ENCODE measurements at regions not wholly inside any gene's neighbourhood (a gene's known extent, or its start where the extent isn't known, plus 50 kb on each side); places are given as distances from the start of the nearest gene placed in this dataset.
"Not testable (repeated sequence)": the region's sequence is repeated elsewhere in the genome, so short reads cannot be mapped to it uniquely, and the experiment has no call there.

DNA sequence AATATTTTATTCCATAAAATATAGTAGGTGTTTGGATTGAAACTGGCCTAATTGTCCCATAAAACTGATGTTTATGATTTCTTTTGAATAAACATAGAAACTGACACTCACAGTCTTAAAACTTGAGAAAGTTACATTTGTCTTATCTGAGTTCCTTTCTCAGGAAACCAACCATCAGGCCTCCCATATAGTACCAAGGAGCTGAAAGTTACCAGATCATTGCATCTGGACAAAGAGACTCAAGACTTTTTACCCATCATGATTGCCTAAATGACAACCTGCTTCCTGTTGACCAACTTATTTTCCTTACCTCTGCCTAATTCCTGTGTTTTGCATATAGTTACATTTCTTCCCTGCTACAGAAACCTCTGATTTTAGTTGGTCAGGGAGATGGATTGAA lies 137.0 kb upstream of the XPO1 start:
- DNase-seq (ENCODE audit: low read depth), result no peak

DNA sequence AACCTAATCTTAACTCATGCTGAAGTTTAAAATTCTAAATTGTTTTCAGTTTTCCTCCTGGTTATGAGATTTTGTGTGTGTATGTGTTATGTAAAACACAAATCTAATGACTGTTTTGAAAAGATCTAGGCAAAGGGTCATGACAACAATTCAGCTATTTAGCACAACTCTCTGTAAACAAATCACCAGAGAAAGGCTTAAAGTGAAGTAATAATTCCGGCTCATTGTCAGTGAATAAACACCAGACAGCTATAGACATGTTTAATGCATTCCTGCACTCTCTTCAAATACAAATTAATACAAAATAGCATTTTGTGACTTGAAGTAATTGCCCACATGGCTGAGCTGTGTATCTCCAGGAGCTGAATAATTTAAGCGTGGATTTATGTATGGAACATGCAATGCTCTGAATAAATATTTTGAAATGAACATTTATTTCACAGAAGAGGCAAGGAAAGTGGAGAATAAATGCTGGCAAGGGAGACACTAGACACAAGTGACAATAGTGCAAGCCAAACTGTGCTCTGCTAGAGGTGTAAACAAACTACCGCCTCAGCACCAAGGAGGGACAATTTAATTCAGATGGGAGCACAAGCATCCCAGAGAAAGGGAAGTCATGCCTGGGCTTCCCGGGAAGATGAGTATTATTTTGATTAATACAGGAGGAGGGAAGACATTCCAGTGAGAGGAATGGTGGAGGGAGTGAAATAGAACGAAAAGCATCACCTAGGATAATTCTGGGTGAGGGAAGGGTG lies 133.6 kb upstream of the XPO1 start:
- DNase-seq (ENCODE audit: low read depth), result no peak

DNA sequence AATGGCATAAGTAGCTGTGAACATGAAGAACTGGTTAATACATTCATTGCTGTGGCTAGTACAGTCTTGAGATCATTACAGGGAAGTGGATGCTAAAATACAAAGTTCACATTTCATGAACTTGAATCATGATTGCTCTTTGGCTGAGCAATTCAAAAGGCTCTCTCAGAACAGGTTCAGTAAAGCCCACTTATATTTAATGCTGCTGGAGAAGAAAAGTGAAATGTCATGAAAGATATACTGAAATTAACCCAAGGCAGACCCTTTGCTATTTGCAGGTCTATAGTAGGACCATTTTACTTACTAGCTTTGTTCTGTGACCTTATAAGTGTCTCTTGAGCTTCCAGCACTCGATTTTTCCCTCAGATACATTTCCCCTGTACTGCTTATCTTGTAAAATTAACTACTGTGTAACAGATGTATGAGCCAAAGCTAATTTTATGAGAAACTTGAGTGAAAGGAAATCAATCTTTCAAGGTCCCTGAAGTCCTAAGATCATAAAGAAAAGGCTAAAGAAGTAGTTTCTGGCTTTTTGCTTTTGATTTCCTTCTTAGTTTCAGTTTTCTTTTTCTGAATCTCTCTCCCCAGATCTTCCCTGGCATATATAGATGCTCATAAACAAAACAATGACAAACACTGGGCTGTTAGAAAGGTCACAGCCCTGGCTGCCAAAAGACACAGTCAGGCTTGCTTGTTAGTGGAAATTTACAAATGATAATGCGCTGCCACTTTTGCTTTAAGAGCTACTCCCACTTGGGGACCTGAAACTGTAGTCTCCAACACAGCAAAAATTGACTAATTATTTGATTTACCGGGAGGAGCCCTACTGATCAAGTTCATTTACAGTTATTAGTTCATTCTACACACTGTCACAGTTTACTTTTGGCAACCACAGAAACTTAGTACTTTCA lies 132.7 kb upstream of the XPO1 start:
- DNase-seq (ENCODE audit: low read depth), result peak; percentile 4

DNA sequence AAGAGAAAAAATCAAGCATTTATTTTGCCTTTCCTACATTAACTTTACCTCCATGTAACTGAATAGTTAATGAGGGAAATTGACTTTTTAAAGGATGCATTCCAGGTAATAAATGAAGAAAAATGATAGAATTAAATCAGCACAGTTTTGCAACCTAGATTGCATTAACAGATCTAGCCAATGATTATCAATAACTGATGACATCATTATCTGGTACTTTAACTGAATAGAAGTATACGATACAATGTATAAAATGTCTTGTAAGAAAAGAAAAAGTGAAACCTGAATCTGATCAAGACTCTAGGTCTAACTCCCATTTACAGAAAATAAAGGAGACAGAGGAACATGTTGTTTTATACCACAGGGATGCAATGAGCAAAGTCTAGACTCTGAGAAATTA lies 126.0 kb upstream of the XPO1 start:
- no peak for DNase-seq (ENCODE audit: low read depth)

DNA sequence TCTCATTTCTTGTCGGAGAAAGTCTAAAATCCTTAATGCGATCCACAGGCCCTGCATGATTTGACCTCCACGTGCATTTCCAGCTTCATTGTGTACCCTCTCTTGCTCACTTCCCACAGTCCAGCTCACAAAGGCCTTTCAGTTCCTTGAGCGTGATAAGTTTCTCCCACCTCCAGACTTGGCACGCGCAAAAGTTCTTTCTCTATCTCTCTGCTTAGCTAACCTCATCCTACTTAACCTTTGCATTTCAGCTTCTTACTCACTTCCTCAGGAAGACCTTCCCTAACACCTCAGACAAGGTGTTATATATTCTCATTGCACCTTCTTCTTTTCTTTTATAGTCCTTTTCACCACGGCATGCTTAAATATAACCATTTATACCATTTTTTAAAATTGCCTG lies 124.8 kb upstream of the XPO1 start:
- DNase-seq (ENCODE audit: low read depth), result no peak

DNA sequence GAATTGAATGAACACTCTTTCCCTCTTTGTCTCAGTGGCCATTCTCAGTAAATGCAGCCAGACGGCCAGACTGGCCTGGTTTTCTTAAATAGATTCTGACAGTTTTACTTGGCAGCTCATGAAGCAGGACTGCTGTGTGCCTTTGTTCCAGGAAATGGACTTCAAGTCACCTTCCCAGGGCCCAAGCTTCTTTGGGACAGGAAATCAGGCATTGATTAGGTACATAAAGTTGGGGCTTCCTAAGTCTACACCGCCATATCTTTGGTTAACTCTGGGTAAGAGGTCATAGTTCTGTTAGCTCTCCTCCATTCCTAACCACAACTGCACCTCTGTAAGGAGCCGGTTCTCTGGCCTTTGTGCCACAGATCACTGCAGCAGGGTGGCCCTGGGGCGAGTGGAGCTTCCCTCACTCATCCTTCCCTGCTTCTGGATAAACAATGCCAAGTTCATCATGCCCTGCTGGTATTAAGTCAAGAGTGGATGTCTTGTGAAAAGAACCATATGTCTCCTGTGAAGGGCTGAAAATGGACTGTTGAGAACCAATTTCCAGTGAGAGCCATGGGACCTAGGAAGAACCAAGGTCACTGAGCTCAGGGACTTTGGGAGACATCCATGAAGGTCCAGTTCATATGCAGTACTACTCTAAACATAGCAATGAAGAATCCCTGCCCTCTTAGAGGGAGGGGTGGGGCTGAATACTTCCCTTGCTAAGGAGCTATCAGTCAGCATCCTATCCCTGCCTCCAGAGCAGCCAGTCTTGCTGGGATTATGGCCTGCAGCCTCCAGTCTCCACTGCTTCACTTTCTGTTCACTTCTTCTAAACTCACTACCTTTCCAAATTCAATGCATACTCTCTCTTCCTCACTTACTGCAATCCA lies 122.6 kb upstream of the XPO1 start:
- no peak for DNase-seq (ENCODE audit: low read depth)

DNA sequence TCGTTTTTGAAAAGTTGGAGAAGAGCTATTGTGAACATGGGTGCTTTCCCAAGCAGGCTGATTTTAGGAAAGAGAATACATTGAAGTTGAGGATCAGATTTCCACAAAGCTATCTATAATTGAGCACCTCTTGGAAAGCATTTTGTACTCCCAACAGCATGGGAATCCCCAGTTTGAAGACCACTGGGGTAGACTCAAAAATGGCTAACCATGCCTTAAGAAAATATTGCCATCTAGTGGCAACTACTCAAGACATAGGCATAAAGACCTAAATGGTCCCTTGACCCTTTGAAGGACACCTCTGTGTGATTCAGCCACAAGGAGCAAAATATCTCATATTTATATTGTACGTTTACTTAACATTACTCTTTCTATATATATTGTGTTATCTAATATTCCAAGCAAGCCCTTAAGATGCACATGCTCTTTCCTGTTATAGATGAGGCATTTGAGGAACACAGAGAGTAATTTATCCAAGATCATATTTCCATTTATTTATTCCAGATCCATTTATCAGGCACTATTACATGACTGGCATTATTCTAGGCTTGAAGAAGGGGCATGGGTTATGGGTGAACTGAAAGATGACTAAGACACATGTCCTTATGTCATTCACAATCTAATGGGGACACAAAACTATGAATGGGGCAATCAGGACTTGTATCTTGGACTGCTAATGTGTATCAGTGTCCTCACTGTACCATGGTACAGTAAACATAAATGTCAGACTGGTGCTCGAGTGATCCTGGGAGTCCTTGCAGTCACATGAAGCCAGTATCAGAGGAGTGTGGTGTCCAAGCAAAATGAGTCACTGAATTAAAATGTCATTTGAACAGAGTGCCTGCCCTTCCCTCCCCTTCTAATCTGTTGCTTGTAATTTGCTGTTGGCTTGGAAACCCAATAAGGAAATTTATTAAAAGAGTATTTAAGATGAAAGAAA lies 121.0 kb upstream of the XPO1 start:
- no peak for DNase-seq (ENCODE audit: low read depth)

DNA sequence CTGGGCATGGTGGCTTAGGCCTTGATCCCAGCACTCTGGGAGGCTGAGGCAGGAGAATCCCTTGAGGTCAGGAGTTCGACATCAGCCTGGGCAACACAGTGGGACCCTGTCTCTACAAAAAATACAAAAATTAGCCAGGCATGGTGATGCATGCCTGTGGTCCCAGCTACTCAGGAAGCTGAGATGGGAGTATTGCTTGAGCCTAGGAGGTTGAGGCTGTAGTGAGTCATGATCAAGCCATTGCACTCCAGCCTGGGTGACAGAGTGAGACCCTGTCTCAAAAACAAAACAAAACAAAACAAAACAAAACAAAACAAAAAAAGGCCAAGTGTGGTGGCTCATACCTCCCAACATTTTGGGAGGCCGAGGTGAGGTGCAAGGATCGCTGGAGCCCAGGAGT lies 111.8 kb upstream of the XPO1 start:
- DNase-seq (ENCODE audit: low read depth), result not testable (repeated sequence)

DNA sequence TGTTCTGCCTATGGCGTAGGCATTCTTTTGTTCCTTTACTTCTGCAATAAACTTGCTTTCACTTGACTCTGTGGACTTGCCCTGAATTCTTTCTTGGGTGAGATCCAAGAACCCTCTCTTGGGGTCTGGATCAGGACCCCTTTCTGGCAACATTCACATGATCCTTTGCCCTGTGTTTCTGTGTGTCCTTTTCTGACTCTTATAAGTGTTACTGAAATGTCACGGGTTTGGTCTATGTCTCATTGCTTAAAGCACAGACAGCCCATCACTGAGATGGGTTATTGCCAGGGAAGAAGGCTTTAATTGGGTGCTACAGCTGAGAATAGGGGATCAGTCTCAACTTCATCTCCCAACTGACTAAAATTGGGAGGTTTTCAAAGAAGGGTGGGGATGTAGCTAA lies 110.9 kb upstream of the XPO1 start:
- DNase-seq (ENCODE audit: low read depth), result no peak

DNA sequence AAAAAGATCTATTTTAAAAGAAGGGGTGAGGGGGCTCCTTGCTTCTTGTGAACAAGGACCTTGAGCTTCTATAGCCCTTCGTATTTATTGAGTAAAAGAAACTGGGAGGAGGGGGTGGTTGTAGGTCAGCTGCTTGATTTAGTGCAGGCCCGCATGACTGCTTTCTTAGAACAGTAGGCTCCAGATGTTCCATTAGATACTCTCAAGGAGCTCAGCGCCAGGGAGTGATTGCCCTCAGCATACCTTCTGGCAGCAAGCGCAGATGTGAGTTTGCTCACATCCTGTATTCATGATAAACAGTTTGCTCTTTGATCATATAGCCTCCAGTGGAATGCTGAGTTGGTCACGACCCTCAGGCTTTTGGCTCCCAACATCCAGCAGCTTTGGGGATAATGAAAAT lies 108.9 kb upstream of the XPO1 start:
- DNase-seq (ENCODE audit: low read depth), result no peak

DNA sequence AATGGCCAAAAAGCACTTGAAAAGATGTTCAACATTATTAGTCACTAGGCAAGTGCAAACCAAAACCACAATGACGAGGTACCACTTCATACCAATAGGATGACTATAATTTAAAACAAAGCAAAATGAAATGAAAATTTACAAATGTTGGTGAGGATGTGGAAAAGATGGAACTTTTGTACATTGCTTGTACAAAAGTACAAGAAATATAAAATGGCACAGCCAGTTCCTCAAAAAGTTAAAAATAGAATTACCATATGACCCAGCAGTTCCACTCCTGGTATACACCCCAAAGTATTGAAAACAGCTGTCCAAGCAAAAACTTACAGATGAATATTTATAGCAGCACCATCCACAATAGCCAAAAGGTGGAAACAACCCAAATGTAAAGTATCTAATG lies 107.8 kb upstream of the XPO1 start:
- no peak for DNase-seq (ENCODE audit: low read depth)

DNA sequence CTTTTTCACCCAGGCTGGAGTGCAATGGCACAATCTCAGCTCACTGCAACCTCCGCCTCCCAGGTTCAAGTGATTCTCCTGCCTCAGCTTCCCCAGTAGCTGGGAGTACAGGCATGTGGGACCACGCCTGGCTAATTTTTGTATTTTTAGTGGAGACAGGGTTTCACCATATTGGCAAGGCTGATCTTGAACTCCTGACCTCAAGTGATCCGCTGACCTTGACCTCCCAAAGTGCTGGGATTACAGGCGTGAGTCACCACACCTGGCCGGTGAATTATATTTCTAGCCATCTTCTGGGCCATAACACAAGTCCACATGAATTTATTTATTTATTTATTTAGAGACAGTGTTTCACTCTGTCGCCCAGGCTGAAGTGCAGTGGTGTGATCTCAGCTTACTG lies 105.0 kb upstream of the XPO1 start:
- DNase-seq (ENCODE audit: low read depth), result not testable (repeated sequence)

DNA sequence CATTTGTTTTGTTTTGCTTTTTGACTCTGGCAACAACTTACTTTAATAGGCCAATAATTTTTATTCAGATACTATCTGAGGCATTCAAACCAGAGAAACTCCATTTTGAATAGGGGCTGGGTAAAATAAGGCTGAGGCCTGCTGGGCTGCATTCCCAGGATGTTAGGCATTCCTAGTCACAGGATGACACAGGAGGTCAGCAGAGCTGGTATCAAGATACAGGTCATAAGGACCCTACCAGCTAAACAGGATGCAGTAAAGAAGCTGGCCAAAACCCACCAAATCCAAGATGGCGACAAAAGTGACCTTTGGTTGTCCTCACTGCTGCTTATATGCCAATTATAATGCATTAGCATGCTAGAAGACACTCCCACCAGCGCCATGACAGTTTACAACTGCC lies 102.2 kb upstream of the XPO1 start:
- DNase-seq (ENCODE audit: low read depth), result no peak

DNA sequence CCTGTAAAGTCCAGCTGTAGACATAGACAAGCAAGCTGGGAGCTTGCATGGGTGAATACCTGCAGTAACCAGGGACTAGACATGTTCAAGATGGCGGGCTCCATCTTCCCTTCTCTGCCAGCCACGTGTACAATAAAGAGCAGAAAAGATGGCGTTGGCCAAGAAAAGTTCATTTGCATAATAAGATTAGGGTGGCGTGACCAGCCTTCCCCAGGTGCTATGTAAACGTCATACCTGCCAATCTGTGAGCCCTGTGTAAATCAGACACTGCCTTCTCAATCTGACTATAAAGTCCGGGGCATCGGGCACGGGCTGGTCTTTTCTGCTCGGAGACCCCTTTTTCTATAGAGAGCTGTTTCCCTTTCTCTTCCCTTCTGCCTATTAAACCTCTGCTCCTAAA lies 101.6 kb upstream of the XPO1 start:
- no peak for DNase-seq (ENCODE audit: low read depth)

DNA sequence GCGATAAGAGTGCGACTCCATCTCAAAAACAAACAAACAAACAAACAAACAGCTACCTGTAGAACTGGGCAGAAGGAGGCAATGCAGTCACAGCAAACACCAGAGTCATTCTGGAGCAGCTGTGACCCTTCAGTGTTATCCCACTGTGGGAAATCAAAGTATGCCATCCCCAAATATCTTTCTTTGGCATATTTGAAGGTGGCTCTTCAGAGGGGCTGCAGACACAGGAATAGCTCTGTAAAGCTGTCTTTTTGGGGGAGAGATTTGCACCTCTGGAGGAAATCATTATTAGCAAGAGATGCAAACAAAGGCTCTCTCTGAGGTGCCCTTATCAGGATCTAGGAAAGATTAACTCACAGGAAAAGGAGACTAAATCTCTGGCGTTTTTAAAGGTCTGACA lies 98.5 kb upstream of the XPO1 start:
- DNase-seq (ENCODE audit: low read depth), result no peak

DNA sequence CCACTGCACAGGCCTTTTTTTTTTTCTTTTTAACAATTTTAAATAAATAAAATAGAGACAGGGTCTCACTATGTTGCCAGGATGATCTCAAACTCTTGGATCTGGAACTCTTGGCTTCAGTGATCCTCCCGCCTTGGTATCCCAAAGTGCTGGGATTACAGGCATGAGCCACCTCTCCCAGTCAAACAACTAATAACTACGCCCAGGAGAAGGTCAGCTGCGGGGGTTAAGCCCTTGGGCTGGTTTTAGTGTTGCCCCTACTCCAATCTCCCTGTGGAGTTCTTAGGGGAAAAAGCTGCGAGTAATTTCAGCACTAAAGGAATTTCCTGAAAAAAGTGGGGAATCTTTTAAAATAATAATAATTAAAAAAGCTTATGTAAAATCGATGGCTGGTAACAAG lies 96.4 kb upstream of the XPO1 start:
- no peak for DNase-seq (ENCODE audit: low read depth)

DNA sequence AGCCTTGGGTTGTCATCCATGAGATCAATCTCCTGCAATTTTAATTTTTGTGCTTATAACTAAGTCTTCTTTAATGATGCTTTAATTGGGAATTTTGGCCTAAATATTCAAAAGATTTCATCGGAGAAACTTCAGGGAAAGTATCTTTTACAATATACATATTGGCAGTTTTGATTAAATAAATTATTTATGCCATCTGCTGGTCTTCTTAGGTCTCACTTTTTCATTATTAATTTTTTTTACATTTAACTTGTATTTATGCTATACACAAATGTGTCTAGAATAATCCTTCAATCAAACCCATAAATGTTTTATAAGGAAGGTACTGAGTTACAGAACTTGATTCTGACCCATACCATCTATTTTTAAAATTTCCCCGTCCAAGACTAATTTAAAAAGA lies 95.1 kb upstream of the XPO1 start:
- DNase-seq (ENCODE audit: low read depth), result no peak

DNA sequence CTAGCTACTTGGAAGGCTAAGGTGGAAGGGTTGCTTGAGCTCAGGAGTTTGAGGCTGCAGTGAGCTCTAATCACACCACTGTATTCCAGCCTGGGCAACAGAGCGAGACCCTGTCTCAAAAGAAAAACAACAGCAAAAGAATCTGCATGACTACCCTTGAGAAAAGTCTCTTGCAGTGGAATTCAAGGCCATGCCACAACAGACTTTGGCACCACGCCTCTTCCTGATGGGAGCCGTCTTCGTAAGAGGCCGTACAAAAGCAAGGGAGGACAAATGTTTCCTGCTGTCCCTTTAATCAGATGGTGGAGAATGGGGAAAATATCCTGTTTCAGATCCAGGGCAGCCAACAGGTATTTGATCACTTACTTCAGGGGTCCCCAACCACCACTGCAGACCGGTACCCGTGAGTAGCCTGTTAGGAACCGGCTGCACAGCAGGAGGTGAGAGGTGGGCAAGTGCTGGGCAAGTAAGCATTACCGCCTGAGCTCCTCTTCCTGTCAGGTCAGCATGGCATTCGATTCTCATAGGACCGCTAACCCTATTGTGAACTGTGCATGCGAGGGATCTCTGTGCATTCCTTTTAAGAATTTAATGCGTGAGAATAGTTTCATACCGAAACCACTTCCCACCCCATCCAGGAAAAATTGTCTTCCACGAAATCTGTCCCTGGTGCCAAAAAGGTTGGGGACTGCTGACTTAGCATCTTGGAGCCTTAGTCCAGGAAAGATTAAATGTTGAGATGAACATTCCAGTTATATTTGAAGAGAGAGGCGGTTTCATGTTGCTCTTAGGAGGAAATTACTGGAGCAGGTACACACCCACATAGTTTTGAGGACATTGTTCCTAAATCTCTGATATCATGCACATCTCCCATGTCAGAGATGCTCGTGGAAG lies 94.4 kb upstream of the XPO1 start:
- no peak for DNase-seq (ENCODE audit: low read depth)

DNA sequence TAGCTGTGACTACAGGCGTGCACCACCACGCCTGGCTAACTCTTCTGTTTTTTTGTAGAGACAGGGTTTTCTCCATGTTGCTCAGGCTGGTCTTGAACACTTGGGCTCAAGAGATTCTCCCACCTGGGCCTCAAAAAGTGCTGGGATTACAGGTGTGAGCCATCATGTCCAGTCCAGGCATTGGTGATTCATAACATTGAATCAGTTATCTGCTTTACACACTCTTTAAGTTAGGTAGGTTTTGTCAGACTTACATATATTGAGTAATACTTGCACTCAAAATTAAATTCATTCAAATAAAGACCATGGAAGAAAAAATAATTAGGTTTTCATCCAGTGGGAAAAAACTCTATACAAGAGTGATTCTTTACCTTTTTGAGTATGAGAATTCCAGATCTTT lies 93.2 kb upstream of the XPO1 start:
- DNase-seq (ENCODE audit: low read depth), result no peak

DNA sequence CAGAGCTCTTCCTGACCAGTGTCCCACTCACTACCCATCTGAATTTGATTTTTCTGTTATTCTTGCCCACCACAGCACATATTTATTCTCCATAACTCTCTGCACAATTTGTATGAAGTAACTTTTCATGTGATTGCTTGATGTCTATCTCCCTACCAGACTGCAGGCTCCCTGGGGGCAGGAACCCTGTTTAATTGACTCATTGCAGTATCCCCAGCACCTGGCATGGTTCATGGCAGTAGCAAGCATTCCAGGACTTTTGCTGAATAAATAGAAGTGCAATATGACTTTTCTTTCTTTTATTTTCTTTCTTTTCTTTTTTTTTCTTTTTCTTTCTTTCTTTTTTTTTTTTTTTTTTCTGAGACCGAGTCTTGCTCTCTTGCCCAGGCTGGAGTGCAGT lies 88.7 kb upstream of the XPO1 start:
- no peak for DNase-seq (ENCODE audit: low read depth)
